HepG2 (cell line): ENCODE measurements at regions not wholly inside any gene's neighbourhood (a gene's known extent, or its start where the extent isn't known, plus 50 kb on each side); places are given as distances from the start of the nearest gene placed in this dataset.

ENCODE experiments used
- CBX2 ChIP-seq, 2 experiments: fragments of 200-600 bp in 1 of 2; sonication (generic); formaldehyde crosslinking in 1 of 2; IDR thresholded peaks; 2 replicates each; pipeline versions ENCODE4 v1.7.0 to v1.8.1; 2018 to 2022; ENCODE audit warnings: low read depth in 2 of 2, low read length in 1 of 2, mild to moderate bottlenecking in 1 of 2, missing genetic modification reagents in 1 of 2
- CBX5 ChIP-seq: sonication (generic); formaldehyde crosslinking; IDR thresholded peaks from 2 replicates; pipeline ENCODE4 v1.4.0; 2020; ENCODE audit warnings: missing genetic modification reagents, borderline replicate concordance
- CEBPG ChIP-seq: IDR thresholded peaks from 2 replicates; pipeline ENCODE4 v1.6.1; 2016
- EED ChIP-seq: sonication (generic); formaldehyde crosslinking; IDR thresholded peaks from 2 replicates; pipeline ENCODE4 v1.5.0; 2020; ENCODE audit warnings: mild to moderate bottlenecking, missing genetic modification reagents
- HCFC1 ChIP-seq: fragments of 150-350 bp; IDR thresholded peaks from 2 replicates; pipeline ENCODE4 v1.6.1; 2014; ENCODE audit warnings: low read depth, low read length
- HINFP ChIP-seq: sonication (generic); formaldehyde crosslinking; IDR thresholded peaks from 2 replicates; pipeline ENCODE4 v1.4.0; 2020; ENCODE audit warnings: low read depth, mild to moderate bottlenecking, missing genetic modification reagents
- HNF4G ChIP-seq, 2 experiments: sonication (generic) in 1 of 2; formaldehyde crosslinking in 1 of 2; IDR thresholded peaks; 2 replicates each; pipeline versions ENCODE4 v1.4.0 to v1.6.1; 2011 to 2020; ENCODE audit warnings: borderline replicate concordance in 2 of 2, low read depth in 2 of 2, mild to moderate bottlenecking in 2 of 2, low read length in 1 of 2, missing genetic modification reagents in 1 of 2, moderate library complexity in 1 of 2
- KDM3A ChIP-seq: IDR thresholded peaks from 2 replicates; pipeline ENCODE4 v1.6.1; 2018; ENCODE audit warnings: low read depth, missing compliant biosample characterization
- LCORL ChIP-seq, 2 experiments: fragments of 450-650 bp in 1 of 2; sonication (generic) in 1 of 2; formaldehyde crosslinking in 1 of 2; IDR thresholded peaks; 2 replicates each; pipeline versions ENCODE4 v1.5.0 to v1.6.1; 2017 to 2020; ENCODE audit warnings: antibody characterized with exemption in 1 of 2, missing genetic modification reagents in 1 of 2
- MLLT10 ChIP-seq: sonication (generic); formaldehyde crosslinking; IDR thresholded peaks from 2 replicates; pipeline ENCODE4 v1.4.0; 2020; ENCODE audit warnings: missing genetic modification reagents
- NCOA5 ChIP-seq: sonication (generic); formaldehyde crosslinking; IDR thresholded peaks from 2 replicates; pipeline ENCODE4 v1.4.0; 2020; ENCODE audit warnings: missing genetic modification reagents
- PCBP2 ChIP-seq: fragments of 200-400 bp; formaldehyde crosslinking; optimal IDR thresholded peaks from 2 replicates; pipeline ENCODE3; 2018; ENCODE audit warnings: low read length, low read depth; ENCODE audit not compliant: poor library complexity, severe bottlenecking
- PRMT3 ChIP-seq: sonication (generic); formaldehyde crosslinking; IDR thresholded peaks from 2 replicates; pipeline ENCODE4 v1.8.1; 2022; ENCODE audit warnings: low read depth, mild to moderate bottlenecking, moderate library complexity, missing genetic modification reagents, borderline replicate concordance
- RAD51 ChIP-seq: fragments of 450-650 bp; IDR thresholded peaks from 2 replicates; pipeline ENCODE4 v1.6.1; 2016; ENCODE audit warnings: borderline replicate concordance
- RARG ChIP-seq: sonication (generic); formaldehyde crosslinking; IDR thresholded peaks from 2 replicates; pipeline ENCODE4 v1.4.0; 2020; ENCODE audit warnings: low read depth, mild to moderate bottlenecking, missing genetic modification reagents
- SKIL ChIP-seq: sonication (generic); formaldehyde crosslinking; IDR thresholded peaks from 2 replicates; pipeline ENCODE4 v1.8.0; 2022; ENCODE audit warnings: missing genetic modification reagents, mild to moderate bottlenecking, moderate library complexity, borderline replicate concordance
- SMC3 ChIP-seq: IDR thresholded peaks from 2 replicates; pipeline ENCODE4 v1.6.1; 2011; ENCODE audit warnings: low read length, improper control_type of control experiment
- STAT5B ChIP-seq: sonication (generic); formaldehyde crosslinking; IDR thresholded peaks from 2 replicates; pipeline ENCODE4 v1.4.0; 2020; ENCODE audit warnings: missing genetic modification reagents
- TBX3 ChIP-seq: fragments of 450-650 bp; IDR thresholded peaks from 2 replicates; pipeline ENCODE4 v1.6.1; 2017; ENCODE audit warnings: antibody characterized with exemption, mild to moderate bottlenecking, inconsistent platforms, borderline replicate concordance
- TEAD3 ChIP-seq: optimal IDR thresholded peaks from 2 replicates; pipeline ENCODE3; 2016; ENCODE audit warnings: borderline replicate concordance
- THAP8 ChIP-seq: sonication (generic); formaldehyde crosslinking; IDR thresholded peaks from 2 replicates; pipeline ENCODE4 v1.5.1; 2020; ENCODE audit warnings: missing genetic modification reagents, mild to moderate bottlenecking, borderline replicate concordance
- ZMAT5 ChIP-seq: sonication (generic); formaldehyde crosslinking; IDR thresholded peaks from 2 replicates; pipeline ENCODE4 v1.5.0; 2020; ENCODE audit warnings: mild to moderate bottlenecking, low read depth, missing genetic modification reagents, borderline replicate concordance
- ZNF143 ChIP-seq: sonication (generic); formaldehyde crosslinking; IDR thresholded peaks from 2 replicates; pipeline ENCODE4 v1.4.0; 2020; ENCODE audit warnings: missing genetic modification reagents
- ZNF230 ChIP-seq: sonication (generic); formaldehyde crosslinking; IDR thresholded peaks from 2 replicates; pipeline ENCODE4 v1.4.0; 2020; ENCODE audit warnings: mild to moderate bottlenecking, missing genetic modification reagents
- ZNF263 ChIP-seq: sonication (generic); formaldehyde crosslinking; IDR thresholded peaks from 2 replicates; pipeline ENCODE4 v1.4.0; 2020; ENCODE audit warnings: missing genetic modification reagents
- ZNF773 ChIP-seq: sonication (generic); formaldehyde crosslinking; IDR thresholded peaks from 2 replicates; pipeline ENCODE4 v1.4.0; 2020; ENCODE audit warnings: missing genetic modification reagents, borderline replicate concordance

GRCh38 chr20:53763707-53764414 lies 170.2 kb upstream of the ZNF217 start (continued):
- TF ChIP-seq ZMAT5 (CRISPR knock-in tag) (no peak), CEBPG (CRISPR knock-in tag) (peak; percentile 87), ZNF263 (no peak; the same call in 1 of the 2 replicates), CBX2 (IDR thresholded peaks at IDR 0.05; ENCODE audit: low read depth, low read length) (no peak), CBX2 (CRISPR knock-in tag; IDR thresholded peaks at IDR 0.05; ENCODE audit: low read depth) (0 out of 2 replicates have a peak, but pooled peaks have one; percentile 26), TEAD3 (CRISPR knock-in tag) (peak; percentile 99), HINFP (CRISPR knock-in tag) (no peak; the same call in 1 of the 2 replicates), RARG (CRISPR knock-in tag) (no peak), LCORL (IDR thresholded peaks at IDR 0.05) (no peak; the same call in 1 of the 2 replicates), LCORL (CRISPR knock-in tag; IDR thresholded peaks at IDR 0.05) (peak; percentile 95), ZNF773 (CRISPR knock-in tag) (no peak), SKIL (CRISPR knock-in tag) (peak; percentile 49; the same call in 1 of the 2 replicates), EED (CRISPR knock-in tag) (no peak), RAD51 (peak; percentile 54), PCBP2 (no peak), MLLT10 (CRISPR knock-in tag) (no peak), PRMT3 (CRISPR knock-in tag) (no peak), HCFC1 (no peak), NCOA5 (CRISPR knock-in tag) (no peak), STAT5B (CRISPR knock-in tag) (no peak), KDM3A (CRISPR knock-in tag) (peak; percentile 86; the same call in 1 of the 2 replicates), ZNF230 (CRISPR knock-in tag) (peak; percentile 62; the same call in 1 of the 2 replicates), ZNF143 (CRISPR knock-in tag) (no peak; the same call in 1 of the 2 replicates), HNF4G (IDR thresholded peaks at IDR 0.05; ENCODE audit: borderline replicate concordance, low read depth, low read length) (peak; percentile 95), HNF4G (CRISPR knock-in tag; IDR thresholded peaks at IDR 0.05; ENCODE audit: borderline replicate concordance, low read depth) (peak; percentile 97), SMC3 (peak; percentile 37; the same call in 1 of the 2 replicates), TBX3 (peak; percentile 72; the same call in 1 of the 2 replicates), CBX5 (CRISPR knock-in tag) (peak; percentile 63; the same call in 1 of the 2 replicates), THAP8 (CRISPR knock-in tag) (no peak)
